ENCODE measurements at regions not wholly inside any gene's neighbourhood (a gene's known extent, or its start where the extent isn't known, plus 50 kb on each side); places are given as distances from the start of the nearest gene placed in this dataset.

GRCh38 chr1:10957133-10957532, 55.3 kb upstream of the TARDBP start:
- in situ Hi-C loops (cut with MboI; ENCODE audit: low sequenced_read_pairs), result no loop called here

DNA sequence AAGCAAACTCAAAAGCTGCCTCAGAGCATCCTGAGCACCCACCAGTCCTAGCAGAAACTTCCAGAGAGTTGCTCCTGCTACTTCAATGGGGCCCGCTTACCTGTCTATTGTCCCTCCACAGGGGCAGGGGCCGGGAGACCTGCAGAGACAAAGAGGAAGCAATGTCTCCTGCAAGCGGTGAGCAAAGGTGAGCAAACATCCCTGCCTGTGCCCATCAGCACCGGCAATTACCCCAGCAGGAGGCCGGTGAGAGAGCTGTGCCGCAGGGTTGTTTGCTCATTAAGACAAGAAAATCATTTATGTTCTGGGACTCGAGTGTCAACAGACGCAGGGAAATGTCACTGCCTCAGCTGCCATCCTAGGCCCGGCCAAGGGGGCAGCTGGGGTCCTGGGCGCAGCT, 53.8 kb upstream of the TARDBP start:
- in situ Hi-C loops (cut with MboI; ENCODE audit: low sequenced_read_pairs), result no loop called here

GRCh38 chr1:10960411-10961299, 51.8 kb upstream of the TARDBP start:
- in situ Hi-C loops (cut with MboI; ENCODE audit: low sequenced_read_pairs), result no loop called here

- in situ Hi-C loops (cut with MboI; ENCODE audit: low sequenced_read_pairs), result no loop called here
Observed at GRCh38 chr1:10961300-10961833, 51.1 kb upstream of the TARDBP start.

- in situ Hi-C loops (cut with MboI; ENCODE audit: low sequenced_read_pairs), result no loop called here
Observed at GRCh38 chr1:10962483-10962882, 50.0 kb upstream of the TARDBP start.
